T-helper 17 cell (primary cell): ENCODE measurements at regions not wholly inside any gene's neighbourhood (a gene's known extent, or its start where the extent isn't known, plus 50 kb on each side); places are given as distances from the start of the nearest gene placed in this dataset.

Source experiments
- ATAC-seq: fragments of 150-1000 bp; cut with Tn5 transposase; 2 replicates; pipeline ENCODE4 v1.10.0; 2021; ENCODE audit warnings: mild to moderate bottlenecking, moderate library complexity
- DNase-seq, 3 donors: peaks; one replicate each; pipeline versions ENCODE4 v3.0.0 to v3.0.0-alpha.2; 2020 to 2021
- H3K9me3 ChIP-seq: one replicate; pipeline ENCODE4 v1.7.0; 2013; ENCODE audit warnings: low read length, mild to moderate bottlenecking; ENCODE audit not compliant: control insufficient read depth, poor library complexity, severe bottlenecking
- H3K27ac Mint-ChIP-seq: one replicate; pipeline ENCODE4 v1.8.0; 2022; ENCODE audit warnings: mild to moderate bottlenecking, moderate library complexity, mixed read lengths
- H3K27me3 Mint-ChIP-seq: one replicate; pipeline ENCODE4 v1.8.0; 2022; ENCODE audit warnings: mixed read lengths
- H3K36me3 Mint-ChIP-seq: one replicate; pipeline ENCODE4 v1.8.0; 2022; ENCODE audit warnings: low read depth, mixed read lengths
- H3K4me1 Mint-ChIP-seq: one replicate; pipeline ENCODE4 v1.8.0; 2022; ENCODE audit warnings: mild to moderate bottlenecking, mixed read lengths
- H3K4me3 Mint-ChIP-seq: one replicate; pipeline ENCODE4 v1.8.0; 2022; ENCODE audit warnings: mild to moderate bottlenecking, moderate library complexity, mixed read lengths

GRCh38 chr22:49070501-49070900, 757.2 kb downstream of the BRD1 start:
- H3K4me3 Mint-ChIP-seq, result no peak overlapping the region
- H3K4me1 Mint-ChIP-seq, result no peaks in the 10 kb centered on the region
- no peak for DNase-seq
- no peak for ATAC-seq
- no peaks in the 10 kb centered on the region for H3K36me3 Mint-ChIP-seq
- H3K27me3 Mint-ChIP-seq, result peaks cover 16% of the 10 kb centered on the region
- H3K9me3 ChIP-seq, result no peaks in the 10 kb centered on the region
- no peak overlapping the region for H3K27ac Mint-ChIP-seq

GRCh38 chr22:49068861-49069500, 758.7 kb downstream of the BRD1 start:
- no peak for DNase-seq
- H3K9me3 ChIP-seq, result no peaks in the 10 kb centered on the region
- no peaks in the 10 kb centered on the region for H3K4me1 Mint-ChIP-seq
- H3K4me3 Mint-ChIP-seq, result no peak overlapping the region
- H3K36me3 Mint-ChIP-seq, result no peaks in the 10 kb centered on the region
- no peak for ATAC-seq
- H3K27me3 Mint-ChIP-seq, result peaks cover 16% of the 10 kb centered on the region
- H3K27ac Mint-ChIP-seq, result no peak overlapping the region

GRCh38 chr22:49067504-49067903, 760.2 kb downstream of the BRD1 start:
- ATAC-seq, result no peak
- no peaks in the 10 kb centered on the region for H3K36me3 Mint-ChIP-seq
- H3K27me3 Mint-ChIP-seq, result peaks cover 26% of the 10 kb centered on the region
- H3K4me1 Mint-ChIP-seq, result no peaks in the 10 kb centered on the region
- H3K27ac Mint-ChIP-seq, result peak overlapping the region; percentile 45
- DNase-seq, result no peak
- H3K9me3 ChIP-seq, result no peaks in the 10 kb centered on the region
- no peak overlapping the region for H3K4me3 Mint-ChIP-seq

GRCh38 chr22:49066619-49067018, 761.1 kb downstream of the BRD1 start:
- Mint-ChIP-seq H3K36me3 (no peaks in the 10 kb centered on the region), H3K4me1 (no peaks in the 10 kb centered on the region), H3K27me3 (peaks cover 35% of the 10 kb centered on the region), H3K27ac (no peak overlapping the region), H3K4me3 (no peak overlapping the region)
- DNase-seq, result no peak
- no peaks in the 10 kb centered on the region for H3K9me3 ChIP-seq
- ATAC-seq, result no peak

GRCh38 chr22:49064836-49065235, 762.8 kb downstream of the BRD1 start:
- Mint-ChIP-seq H3K4me3 (no peak overlapping the region), H3K27ac (no peak overlapping the region), H3K4me1 (no peaks in the 10 kb centered on the region), H3K27me3 (peaks cover 44% of the 10 kb centered on the region), H3K36me3 (no peaks in the 10 kb centered on the region)
- H3K9me3 ChIP-seq, result no peaks in the 10 kb centered on the region
- ATAC-seq (no peak), DNase-seq (no peak)

GRCh38 chr22:49063545-49063890, 764.2 kb downstream of the BRD1 start:
- DNase-seq (no peak), ATAC-seq (no peak)
- no peaks in the 10 kb centered on the region for H3K9me3 ChIP-seq
- Mint-ChIP-seq H3K4me1 (no peaks in the 10 kb centered on the region), H3K4me3 (no peak overlapping the region), H3K27ac (no peak overlapping the region), H3K27me3 (peaks cover 51% of the 10 kb centered on the region), H3K36me3 (no peaks in the 10 kb centered on the region)

- Mint-ChIP-seq H3K27ac (no peak overlapping the region), H3K36me3 (no peaks in the 10 kb centered on the region), H3K27me3 (peaks cover 54% of the 10 kb centered on the region), H3K4me1 (no peaks in the 10 kb centered on the region), H3K4me3 (no peak overlapping the region)
- ATAC-seq (no peak), DNase-seq (no peak)
- no peaks in the 10 kb centered on the region for H3K9me3 ChIP-seq
Observed at GRCh38 chr22:49062802-49063544, 764.7 kb downstream of the BRD1 start.

GRCh38 chr22:49062155-49062801, 765.4 kb downstream of the BRD1 start:
- DNase-seq (no peak), ATAC-seq (no peak)
- H3K27me3 Mint-ChIP-seq, result peaks cover 57% of the 10 kb centered on the region
- H3K4me3 Mint-ChIP-seq, result no peak overlapping the region
- H3K9me3 ChIP-seq, result no peaks in the 10 kb centered on the region
- H3K27ac Mint-ChIP-seq, result no peak overlapping the region
- no peaks in the 10 kb centered on the region for H3K4me1 Mint-ChIP-seq
- H3K36me3 Mint-ChIP-seq, result no peaks in the 10 kb centered on the region

- no peaks in the 10 kb centered on the region for H3K9me3 ChIP-seq
- Mint-ChIP-seq H3K36me3 (no peaks in the 10 kb centered on the region), H3K27me3 (peaks cover 64% of the 10 kb centered on the region), H3K4me3 (no peak overlapping the region), H3K27ac (no peak overlapping the region), H3K4me1 (no peaks in the 10 kb centered on the region)
- ATAC-seq, result no peak
- DNase-seq, result no peak
Observed at GRCh38 chr22:49057910-49058309, 769.8 kb downstream of the BRD1 start.

GRCh38 chr22:49056301-49056700, 771.4 kb downstream of the BRD1 start:
- H3K4me3 Mint-ChIP-seq, result no peak overlapping the region
- H3K9me3 ChIP-seq, result no peaks in the 10 kb centered on the region
- no peak overlapping the region for H3K27ac Mint-ChIP-seq
- peaks cover 56% of the 10 kb centered on the region for H3K27me3 Mint-ChIP-seq
- DNase-seq (no peak), ATAC-seq (no peak)
- H3K4me1 Mint-ChIP-seq, result peaks cover 2% of the 10 kb centered on the region
- no peaks in the 10 kb centered on the region for H3K36me3 Mint-ChIP-seq

GRCh38 chr22:49055406-49055805, 772.3 kb downstream of the BRD1 start:
- peaks cover 2% of the 10 kb centered on the region for H3K4me1 Mint-ChIP-seq
- H3K4me3 Mint-ChIP-seq, result no peak overlapping the region
- H3K27ac Mint-ChIP-seq, result no peak overlapping the region
- DNase-seq (no peak), ATAC-seq (no peak)
- no peaks in the 10 kb centered on the region for H3K36me3 Mint-ChIP-seq
- peaks cover 59% of the 10 kb centered on the region for H3K27me3 Mint-ChIP-seq
- H3K9me3 ChIP-seq, result no peaks in the 10 kb centered on the region

GRCh38 chr22:49053578-49053977, 774.1 kb downstream of the BRD1 start:
- H3K36me3 Mint-ChIP-seq, result no peaks in the 10 kb centered on the region
- H3K4me3 Mint-ChIP-seq, result no peak overlapping the region

GRCh38 chr22:49052560-49052959, 775.1 kb downstream of the BRD1 start:
- ATAC-seq (no peak), DNase-seq (no peak)
- H3K9me3 ChIP-seq, result no peaks in the 10 kb centered on the region
- Mint-ChIP-seq H3K4me1 (peaks cover 2% of the 10 kb centered on the region), H3K4me3 (peak overlapping the region; percentile 85), H3K27ac (no peak overlapping the region), H3K27me3 (peaks cover 51% of the 10 kb centered on the region), H3K36me3 (no peaks in the 10 kb centered on the region)

More at GRCh38 chr22:49053578-49053977, 774.1 kb downstream of the BRD1 start:
- peaks cover 54% of the 10 kb centered on the region for H3K27me3 Mint-ChIP-seq
- no peak overlapping the region for H3K27ac Mint-ChIP-seq
- DNase-seq (no peak), ATAC-seq (no peak)
- no peaks in the 10 kb centered on the region for H3K9me3 ChIP-seq
- peaks cover 2% of the 10 kb centered on the region for H3K4me1 Mint-ChIP-seq
